Activated naive CD4-positive, alpha-beta T cell treated with anti-CD3 and anti-CD28 coated beads, Interleukin-2, amount 50 U/mL, for 24 hours (primary cell): ENCODE measurements at regions not wholly inside any gene's neighbourhood (a gene's known extent, or its start where the extent isn't known, plus 50 kb on each side); places are given as distances from the start of the nearest gene placed in this dataset.
"Not testable (repeated sequence)": the region's sequence is repeated elsewhere in the genome, so short reads cannot be mapped to it uniquely, and the experiment has no call there.

ENCODE experiments used
- H3K27ac Mint-ChIP-seq: one replicate; pipeline ENCODE4 v1.8.0; 2021; ENCODE audit warnings: mild to moderate bottlenecking, mixed read lengths
- H3K27me3 Mint-ChIP-seq: one replicate; pipeline ENCODE4 v1.8.0; 2021; ENCODE audit warnings: mixed read lengths
- H3K36me3 Mint-ChIP-seq: one replicate; pipeline ENCODE4 v1.8.0; 2021; ENCODE audit warnings: mixed read lengths
- H3K4me1 Mint-ChIP-seq: one replicate; pipeline ENCODE4 v1.8.0; 2021; ENCODE audit warnings: mixed read lengths
- H3K4me3 Mint-ChIP-seq: one replicate; pipeline ENCODE4 v1.8.0; 2021; ENCODE audit warnings: mild to moderate bottlenecking, mixed read lengths
- H3K9me3 Mint-ChIP-seq: one replicate; pipeline ENCODE4 v1.8.0; 2021; ENCODE audit warnings: mixed read lengths

GRCh38 chr16:13448346-13448745, 471.6 kb upstream of the ERCC4 start:
- no peaks in the 10 kb centered on the region for H3K9me3 Mint-ChIP-seq
- H3K4me1 Mint-ChIP-seq, result no peaks in the 10 kb centered on the region
- no peak overlapping the region for H3K4me3 Mint-ChIP-seq
- no peaks in the 10 kb centered on the region for H3K36me3 Mint-ChIP-seq
- H3K27me3 Mint-ChIP-seq, result peaks cover 3% of the 10 kb centered on the region
- H3K27ac Mint-ChIP-seq, result no peak overlapping the region

- Mint-ChIP-seq H3K9me3 (no peaks in the 10 kb centered on the region), H3K27me3 (no peaks in the 10 kb centered on the region), H3K27ac (no peak overlapping the region), H3K4me3 (no peak overlapping the region), H3K36me3 (no peaks in the 10 kb centered on the region), H3K4me1 (no peaks in the 10 kb centered on the region)
These were observed 466.6 kb upstream of the ERCC4 start for GRCh38 chr16:13453325-13453724.

GRCh38 chr16:13453938-13454553, 465.9 kb upstream of the ERCC4 start:
- Mint-ChIP-seq H3K4me1 (no peaks in the 10 kb centered on the region), H3K9me3 (no peaks in the 10 kb centered on the region), H3K27ac (no peak overlapping the region), H3K4me3 (no peak overlapping the region), H3K36me3 (no peaks in the 10 kb centered on the region), H3K27me3 (no peaks in the 10 kb centered on the region)

- H3K27me3 Mint-ChIP-seq, result peaks cover 9% of the 10 kb centered on the region
- H3K9me3 Mint-ChIP-seq, result peaks cover 6% of the 10 kb centered on the region
- H3K4me1 Mint-ChIP-seq, result no peaks in the 10 kb centered on the region
- no peaks in the 10 kb centered on the region for H3K36me3 Mint-ChIP-seq
- no peak overlapping the region for H3K4me3 Mint-ChIP-seq
- H3K27ac Mint-ChIP-seq, result no peak overlapping the region
These were observed 456.3 kb upstream of the ERCC4 start for GRCh38 chr16:13463619-13464018.

GRCh38 chr16:13471036-13471435, 448.9 kb upstream of the ERCC4 start:
- H3K36me3 Mint-ChIP-seq, result no peaks in the 10 kb centered on the region
- H3K4me3 Mint-ChIP-seq, result no peak overlapping the region
- peaks cover 20% of the 10 kb centered on the region for H3K9me3 Mint-ChIP-seq
- no peaks in the 10 kb centered on the region for H3K4me1 Mint-ChIP-seq
- H3K27me3 Mint-ChIP-seq, result peaks cover 10% of the 10 kb centered on the region
- H3K27ac Mint-ChIP-seq, result no peak overlapping the region

GRCh38 chr16:13478991-13479390, 441.0 kb upstream of the ERCC4 start:
- Mint-ChIP-seq H3K36me3 (no peaks in the 10 kb centered on the region), H3K27ac (no peak overlapping the region), H3K4me1 (no peaks in the 10 kb centered on the region), H3K27me3 (no peaks in the 10 kb centered on the region), H3K9me3 (peaks cover 10% of the 10 kb centered on the region), H3K4me3 (no peak overlapping the region)

- Mint-ChIP-seq H3K9me3 (peaks cover 10% of the 10 kb centered on the region), H3K36me3 (no peaks in the 10 kb centered on the region), H3K4me1 (no peaks in the 10 kb centered on the region), H3K27me3 (no peaks in the 10 kb centered on the region), H3K4me3 (no peak overlapping the region), H3K27ac (no peak overlapping the region)
These were observed 440.4 kb upstream of the ERCC4 start for GRCh38 chr16:13479549-13479948.

- Mint-ChIP-seq H3K27ac (no peak overlapping the region), H3K27me3 (no peaks in the 10 kb centered on the region), H3K36me3 (no peaks in the 10 kb centered on the region), H3K9me3 (peaks cover 10% of the 10 kb centered on the region), H3K4me3 (no peak overlapping the region), H3K4me1 (no peaks in the 10 kb centered on the region)
These were observed 439.2 kb upstream of the ERCC4 start for GRCh38 chr16:13480801-13481200.

GRCh38 chr16:13483121-13483520, 436.8 kb upstream of the ERCC4 start:
- Mint-ChIP-seq H3K9me3 (peaks cover 10% of the 10 kb centered on the region), H3K27me3 (no peaks in the 10 kb centered on the region), H3K27ac (no peak overlapping the region), H3K4me3 (no peak overlapping the region), H3K4me1 (no peaks in the 10 kb centered on the region), H3K36me3 (no peaks in the 10 kb centered on the region)

- not testable (repeated sequence) for H3K4me1 Mint-ChIP-seq, H3K4me3 Mint-ChIP-seq, H3K9me3 Mint-ChIP-seq, H3K27ac Mint-ChIP-seq, H3K36me3 Mint-ChIP-seq
- peaks cover 11% of the 10 kb centered on the region for H3K27me3 Mint-ChIP-seq
These were observed 430.5 kb upstream of the ERCC4 start for GRCh38 chr16:13489416-13489815.

GRCh38 chr16:13492046-13492445, 427.9 kb upstream of the ERCC4 start:
- Mint-ChIP-seq H3K4me1 (no peaks in the 10 kb centered on the region), H3K27me3 (peaks cover 12% of the 10 kb centered on the region), H3K36me3 (no peaks in the 10 kb centered on the region), H3K9me3 (peaks cover 6% of the 10 kb centered on the region), H3K27ac (no peak overlapping the region), H3K4me3 (no peak overlapping the region)

GRCh38 chr16:13503960-13504635, 415.9 kb upstream of the ERCC4 start:
- H3K9me3 Mint-ChIP-seq, result no peaks in the 10 kb centered on the region
- no peak overlapping the region for H3K4me3 Mint-ChIP-seq
- H3K36me3 Mint-ChIP-seq, result no peaks in the 10 kb centered on the region
- H3K27me3 Mint-ChIP-seq, result peaks cover 5% of the 10 kb centered on the region
- no peaks in the 10 kb centered on the region for H3K4me1 Mint-ChIP-seq
- H3K27ac Mint-ChIP-seq, result no peak overlapping the region

- no peak overlapping the region for H3K27ac Mint-ChIP-seq
- H3K27me3 Mint-ChIP-seq, result peaks cover 7% of the 10 kb centered on the region
- H3K9me3 Mint-ChIP-seq, result peaks cover 7% of the 10 kb centered on the region
- no peaks in the 10 kb centered on the region for H3K36me3 Mint-ChIP-seq
- no peaks in the 10 kb centered on the region for H3K4me1 Mint-ChIP-seq
- no peak overlapping the region for H3K4me3 Mint-ChIP-seq
These were observed 412.4 kb upstream of the ERCC4 start for GRCh38 chr16:13507530-13507929.

- Mint-ChIP-seq H3K4me3 (no peak overlapping the region), H3K27me3 (peaks cover 7% of the 10 kb centered on the region), H3K9me3 (peaks cover 18% of the 10 kb centered on the region), H3K4me1 (no peaks in the 10 kb centered on the region), H3K27ac (no peak overlapping the region), H3K36me3 (peaks cover 2% of the 10 kb centered on the region)
These were observed 409.4 kb upstream of the ERCC4 start for GRCh38 chr16:13510425-13511151.

- H3K9me3 Mint-ChIP-seq, result peaks cover 16% of the 10 kb centered on the region
- H3K36me3 Mint-ChIP-seq, result peaks cover 2% of the 10 kb centered on the region
- no peak overlapping the region for H3K4me3 Mint-ChIP-seq
- H3K27me3 Mint-ChIP-seq, result no peaks in the 10 kb centered on the region
- no peaks in the 10 kb centered on the region for H3K4me1 Mint-ChIP-seq
- H3K27ac Mint-ChIP-seq, result no peak overlapping the region
These were observed 402.1 kb upstream of the ERCC4 start for GRCh38 chr16:13517841-13518240.

GRCh38 chr16:13519871-13520270, 400.1 kb upstream of the ERCC4 start:
- Mint-ChIP-seq H3K36me3 (no peaks in the 10 kb centered on the region), H3K4me1 (no peaks in the 10 kb centered on the region), H3K9me3 (peaks cover 14% of the 10 kb centered on the region), H3K4me3 (no peak overlapping the region), H3K27me3 (no peaks in the 10 kb centered on the region), H3K27ac (no peak overlapping the region)
